A549 (cell line): ENCODE measurements at regions not wholly inside any gene's neighbourhood (a gene's known extent, or its start where the extent isn't known, plus 50 kb on each side); places are given as distances from the start of the nearest gene placed in this dataset.

ENCODE experiments used
- ATAC-seq, 2 experiments: fragments of 200-7000 bp in 1 of 2; fragments of >200 bp in 1 of 2; cut with Nextera tagmentation in 1 of 2; cut with Tn5 transposase in 1 of 2; 3 replicates each; pipeline versions ENCODE4 v1.8.0 to v1.9.1; 2018 to 2020; ENCODE audit warnings: mild to moderate bottlenecking in 1 of 2, moderate library complexity in 1 of 2
- CTCF ChIA-PET: fragments of 300-600 bp; sonication (Branson Sonifier 250); formaldehyde crosslinking; extraction: SDS; loops from one replicate; lab custom pipeline; 2021; ENCODE audit warnings: antibody characterized with exemption, inconsistent platforms; lab: Yijun Ruan, JAX
- POLR2A ChIA-PET: fragments of 350-600 bp; formaldehyde crosslinking; extraction: SDS; loops from one replicate; lab custom pipeline; 2021; ENCODE audit warnings: antibody characterized with exemption, inconsistent platforms; lab: Yijun Ruan, JAX
- DNase-seq, 2 experiments: peaks; one replicate each; pipeline versions ENCODE4 v3.0.0 to v3.0.0-alpha.2; 2011 to 2016; ENCODE audit warnings: low read depth in 1 of 2, low spot score in 1 of 2
- FAIRE-seq: peaks from 2 replicates; lab custom pipeline; 2011; peaks lifted over from hg19 to GRCh38; lab: Jason Lieb, UNC
- H3K27ac ChIP-seq, 2 experiments: fragments of >200 bp; sonication (Bioruptor Twin); formaldehyde crosslinking; 3 replicates each; pipeline ENCODE4 v1.5.1; 2016 to 2017
- H3K4me1 ChIP-seq: fragments of >200 bp; sonication (Bioruptor Twin); formaldehyde crosslinking; 3 replicates; pipeline ENCODE4 v1.6.1; 2016
- H3K4me2 ChIP-seq: fragments of >200 bp; sonication (Bioruptor Twin); formaldehyde crosslinking; 3 replicates; pipeline ENCODE4 v1.6.1; 2016
- H3K4me3 ChIP-seq: fragments of >200 bp; sonication (Bioruptor Twin); formaldehyde crosslinking; 3 replicates; pipeline ENCODE4 v1.5.1; 2016
- H3K9me3 ChIP-seq: fragments of >200 bp; sonication (Bioruptor Twin); formaldehyde crosslinking; 3 replicates; pipeline ENCODE4 v1.6.1; 2016
- BHLHE40 ChIP-seq: IDR thresholded peaks from 2 replicates; pipeline ENCODE4 v1.6.1; 2012; ENCODE audit warnings: low read depth, low read length, inconsistent platforms
- CBX8 ChIP-seq: fragments of 200-600 bp; sonication (generic); IDR thresholded peaks from 2 replicates; pipeline ENCODE4 v1.6.1; 2016
- E2F6 ChIP-seq: IDR thresholded peaks from 2 replicates; pipeline ENCODE4 v1.6.1; 2012; ENCODE audit warnings: low read depth, borderline replicate concordance
- ELK1 ChIP-seq: fragments of 150-350 bp; IDR thresholded peaks from 2 replicates; pipeline ENCODE4 v1.6.1; 2014; ENCODE audit warnings: low read depth, mild to moderate bottlenecking, low read length
- EP300 ChIP-seq, 2 experiments: fragments of >200 bp; sonication (Bioruptor Twin); formaldehyde crosslinking; IDR thresholded peaks; 2 replicates in 1 of 2; 3 replicates in 1 of 2; pipeline ENCODE4 v1.6.1; 2016 to 2017
- ESRRA ChIP-seq: fragments of 150-350 bp; IDR thresholded peaks from 2 replicates; pipeline ENCODE4 v1.6.1; 2014; ENCODE audit warnings: mild to moderate bottlenecking, low read length, borderline replicate concordance
- FOSB ChIP-seq: fragments of 250-450 bp; sonication (Bioruptor Pico); IDR thresholded peaks from 2 replicates; pipeline ENCODE4 v1.5.0; 2020; ENCODE audit warnings: mild to moderate bottlenecking, moderate library complexity
- FOSL2 ChIP-seq, 2 experiments: fragments of 450-650 bp in 1 of 2; fragments of >200 bp in 1 of 2; sonication (Bioruptor Twin) in 1 of 2; formaldehyde crosslinking; IDR thresholded peaks; 2 replicates each; pipeline versions ENCODE4 v1.5.0 to v1.6.1; 2016 to 2020; ENCODE audit warnings: mild to moderate bottlenecking in 1 of 2, moderate library complexity in 1 of 2
- HEYL ChIP-seq: fragments of 250-450 bp; sonication (Bioruptor Pico); IDR thresholded peaks from 2 replicates; pipeline ENCODE4 v1.8.0; 2021; ENCODE audit warnings: mild to moderate bottlenecking, moderate library complexity
- HOXA7 ChIP-seq: fragments of 250-450 bp; sonication (Bioruptor Pico); IDR thresholded peaks from 2 replicates; pipeline ENCODE4 v1.5.0; 2020; ENCODE audit warnings: mild to moderate bottlenecking, moderate library complexity
- HOXB5 ChIP-seq: fragments of 250-450 bp; sonication (Bioruptor Pico); IDR thresholded peaks from 2 replicates; pipeline ENCODE4 v1.5.0; 2020; ENCODE audit warnings: mild to moderate bottlenecking, moderate library complexity
- JUN ChIP-seq, 2 experiments: fragments of >200 bp; sonication (Bioruptor Twin); formaldehyde crosslinking; IDR thresholded peaks; 2 replicates in 1 of 2; 3 replicates in 1 of 2; pipeline ENCODE4 v1.6.1; 2016 to 2017
- KDM1A ChIP-seq: fragments of 200-600 bp; sonication (generic); IDR thresholded peaks from 2 replicates; pipeline ENCODE4 v1.6.1; 2016; ENCODE audit warnings: low read depth, mild to moderate bottlenecking
- KDM5A ChIP-seq: fragments of 200-600 bp; sonication (generic); IDR thresholded peaks from 2 replicates; pipeline ENCODE4 v1.6.1; 2016; ENCODE audit warnings: antibody characterized with exemption, mild to moderate bottlenecking
- MAFK ChIP-seq: fragments of 450-650 bp; IDR thresholded peaks from 2 replicates; pipeline ENCODE4 v1.6.1; 2014; ENCODE audit not compliant: partially characterized antibody
- MAZ ChIP-seq: fragments of 150-350 bp; IDR thresholded peaks from 2 replicates; pipeline ENCODE4 v1.6.1; 2014; ENCODE audit warnings: antibody characterized with exemption, low read depth, low read length, borderline replicate concordance
- NFE2L2 ChIP-seq: fragments of 150-350 bp; conservative IDR thresholded peaks from 2 replicates; pipeline ENCODE4 v1.6.1; 2014; ENCODE audit warnings: low read length
- NR3C1 ChIP-seq: fragments of >200 bp; sonication (Bioruptor Twin); formaldehyde crosslinking; IDR thresholded peaks from 3 replicates; pipeline ENCODE4 v1.6.1; 2017
- PHF8 ChIP-seq: fragments of 200-600 bp; sonication (generic); IDR thresholded peaks from 2 replicates; pipeline ENCODE4 v1.6.1; 2016; ENCODE audit warnings: low read depth, mild to moderate bottlenecking, antibody characterized with exemption, moderate library complexity, borderline replicate concordance
- RNF2 ChIP-seq: fragments of 200-600 bp; sonication (generic); IDR thresholded peaks from 2 replicates; pipeline ENCODE4 v1.6.1; 2016; ENCODE audit warnings: low read depth, mild to moderate bottlenecking, antibody characterized with exemption, moderate library complexity, borderline replicate concordance
- SREBF2 ChIP-seq: fragments of 450-650 bp; IDR thresholded peaks from 2 replicates; pipeline ENCODE4 v1.6.1; 2014; ENCODE audit warnings: mild to moderate bottlenecking, moderate library complexity
- TP53 ChIP-seq: fragments of 250-450 bp; sonication (Bioruptor Pico); IDR thresholded peaks from 2 replicates; pipeline ENCODE4 v1.5.0; 2021; ENCODE audit warnings: mild to moderate bottlenecking, moderate library complexity
- USF2 ChIP-seq: fragments of 450-650 bp; IDR thresholded peaks from 2 replicates; pipeline ENCODE4 v1.6.1; 2014; ENCODE audit warnings: antibody characterized with exemption
- ZC3H11A ChIP-seq: fragments of 450-650 bp; IDR thresholded peaks from 2 replicates; pipeline ENCODE4 v1.6.1; 2014; ENCODE audit warnings: antibody characterized with exemption, mild to moderate bottlenecking
- ZNF302 ChIP-seq: fragments of 250-450 bp; sonication (Bioruptor Pico); IDR thresholded peaks from 2 replicates; pipeline ENCODE4 v1.9.0; 2021; ENCODE audit warnings: inconsistent platforms, mild to moderate bottlenecking, moderate library complexity
- ZSCAN20 ChIP-seq: fragments of 250-450 bp; sonication (Bioruptor Pico); IDR thresholded peaks from 2 replicates; pipeline ENCODE4 v1.8.0; 2022; ENCODE audit warnings: mild to moderate bottlenecking, moderate library complexity
- WGBS: methylation state at CpG from one replicate; pipeline ENCODE4 v1.1.6; 2017; ENCODE audit errors: missing lambda C conversion rate; 5-methylcytosine and 5-hydroxymethylcytosine counted together
- TF ChIP-seq, protein P1 (sequence below): IDR thresholded peaks from 2 replicates; pipeline ENCODE4 v1.6.1; 2012
- TF ChIP-seq, protein P2 (sequence below): fragments of >200 bp; sonication (Bioruptor Twin); formaldehyde crosslinking; IDR thresholded peaks from 2 replicates; pipeline ENCODE4 v1.6.1; 2016
- TF ChIP-seq, protein P3 (sequence below): fragments of >200 bp; sonication (Bioruptor Twin); formaldehyde crosslinking; IDR thresholded peaks from 3 replicates; pipeline ENCODE4 v1.5.1; 2016

DNA sequence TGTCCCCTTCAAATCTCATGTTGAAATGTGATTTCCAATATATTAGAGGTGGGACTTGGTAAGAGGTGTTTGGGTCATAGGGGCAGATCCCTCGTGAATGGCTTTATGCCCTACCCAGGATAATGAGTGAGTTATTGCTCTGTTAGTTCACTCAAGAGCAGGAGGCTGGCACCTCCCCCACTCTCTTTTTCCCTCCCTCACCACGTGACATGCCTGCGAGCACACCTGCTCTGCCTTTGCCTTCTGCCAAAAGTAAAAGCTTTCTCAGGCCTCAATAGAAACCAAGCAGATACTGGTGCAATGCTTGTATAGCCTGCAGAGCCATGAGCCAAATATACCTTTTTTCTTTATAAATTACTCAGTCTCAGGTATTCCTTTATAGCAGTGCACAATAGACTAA lies 286.3 kb upstream of the UGT8 start:
- no peak for FAIRE-seq
- ChIA-PET POLR2A (no interaction called here), CTCF (no interaction called here)
- no peak for DNase-seq
- ATAC-seq = no peak
- no peak overlapping the region for H3K4me3 ChIP-seq
- H3K27ac ChIP-seq = no peak overlapping the region
- no peaks in the 10 kb centered on the region for H3K4me1 ChIP-seq
- whole genome bisulfite sequencing = 65% methylated on average over 3 of the region's 3 CpGs
- TF ChIP-seq BHLHE40 = no peak
- TF ChIP-seq, protein P1, sequence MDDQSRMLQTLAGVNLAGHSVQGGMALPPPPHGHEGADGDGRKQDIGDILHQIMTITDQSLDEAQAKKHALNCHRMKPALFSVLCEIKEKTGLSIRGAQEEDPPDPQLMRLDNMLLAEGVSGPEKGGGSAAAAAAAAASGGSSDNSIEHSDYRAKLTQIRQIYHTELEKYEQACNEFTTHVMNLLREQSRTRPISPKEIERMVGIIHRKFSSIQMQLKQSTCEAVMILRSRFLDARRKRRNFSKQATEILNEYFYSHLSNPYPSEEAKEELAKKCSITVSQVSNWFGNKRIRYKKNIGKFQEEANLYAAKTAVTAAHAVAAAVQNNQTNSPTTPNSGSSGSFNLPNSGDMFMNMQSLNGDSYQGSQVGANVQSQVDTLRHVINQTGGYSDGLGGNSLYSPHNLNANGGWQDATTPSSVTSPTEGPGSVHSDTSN = no peak
- no peak for TF ChIP-seq JUN (IDR thresholded peaks at IDR 0.05)
- no peak for TF ChIP-seq PHF8
- no peak for TF ChIP-seq MAFK
- TF ChIP-seq CBX8 = no peak
- TF ChIP-seq ZC3H11A = no peak
- no peak for TF ChIP-seq HOXA7 (CRISPR knock-in tag)
- TF ChIP-seq MAZ = no peak
- TF ChIP-seq, protein P2, sequence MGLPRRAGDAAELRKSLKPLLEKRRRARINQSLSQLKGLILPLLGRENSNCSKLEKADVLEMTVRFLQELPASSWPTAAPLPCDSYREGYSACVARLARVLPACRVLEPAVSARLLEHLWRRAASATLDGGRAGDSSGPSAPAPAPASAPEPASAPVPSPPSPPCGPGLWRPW = no peak
- no peak for TF ChIP-seq TP53
- TF ChIP-seq RNF2 = no peak
- TF ChIP-seq USF2 = no peak
- TF ChIP-seq NFE2L2 = no peak
- TF ChIP-seq, protein P3, sequence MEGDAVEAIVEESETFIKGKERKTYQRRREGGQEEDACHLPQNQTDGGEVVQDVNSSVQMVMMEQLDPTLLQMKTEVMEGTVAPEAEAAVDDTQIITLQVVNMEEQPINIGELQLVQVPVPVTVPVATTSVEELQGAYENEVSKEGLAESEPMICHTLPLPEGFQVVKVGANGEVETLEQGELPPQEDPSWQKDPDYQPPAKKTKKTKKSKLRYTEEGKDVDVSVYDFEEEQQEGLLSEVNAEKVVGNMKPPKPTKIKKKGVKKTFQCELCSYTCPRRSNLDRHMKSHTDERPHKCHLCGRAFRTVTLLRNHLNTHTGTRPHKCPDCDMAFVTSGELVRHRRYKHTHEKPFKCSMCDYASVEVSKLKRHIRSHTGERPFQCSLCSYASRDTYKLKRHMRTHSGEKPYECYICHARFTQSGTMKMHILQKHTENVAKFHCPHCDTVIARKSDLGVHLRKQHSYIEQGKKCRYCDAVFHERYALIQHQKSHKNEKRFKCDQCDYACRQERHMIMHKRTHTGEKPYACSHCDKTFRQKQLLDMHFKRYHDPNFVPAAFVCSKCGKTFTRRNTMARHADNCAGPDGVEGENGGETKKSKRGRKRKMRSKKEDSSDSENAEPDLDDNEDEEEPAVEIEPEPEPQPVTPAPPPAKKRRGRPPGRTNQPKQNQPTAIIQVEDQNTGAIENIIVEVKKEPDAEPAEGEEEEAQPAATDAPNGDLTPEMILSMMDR = no peak
- no peaks in the 10 kb centered on the region for H3K9me3 ChIP-seq
- no peak overlapping the region for H3K4me2 ChIP-seq

DNA sequence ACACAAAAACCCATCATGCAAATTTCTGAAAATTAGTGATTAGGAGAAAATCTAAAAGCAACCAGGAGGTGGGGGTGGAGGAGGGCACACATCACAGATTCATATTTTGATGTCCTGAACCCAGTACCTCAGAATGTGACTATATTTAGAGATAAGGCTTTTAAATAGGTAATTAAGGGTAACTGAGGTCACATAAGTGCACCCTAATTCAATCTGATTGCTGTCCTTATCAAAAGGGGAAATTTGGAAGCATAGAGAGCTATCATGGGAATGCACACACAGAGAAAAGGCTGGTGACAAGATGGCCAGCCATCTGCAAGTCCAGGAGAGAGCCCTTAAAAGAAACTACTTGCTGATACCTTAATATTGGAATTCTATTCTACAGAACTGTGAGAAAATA lies 281.8 kb upstream of the UGT8 start:
- ChIA-PET CTCF (no interaction called here), POLR2A (no interaction called here)
- Histone ChIP-seq H3K4me3 (no peak overlapping the region), H3K4me1 (no peaks in the 10 kb centered on the region), H3K9me3 (no peaks in the 10 kb centered on the region), H3K27ac (no peak overlapping the region), H3K4me2 (no peak overlapping the region)
- ATAC-seq = no peak
- DNase-seq = no peak
- FAIRE-seq = no peak
- TF ChIP-seq KDM1A = no peak
- no peak for TF ChIP-seq ZNF302 (CRISPR knock-in tag)
- TF ChIP-seq SREBF2 = no peak
- no peak for TF ChIP-seq FOSB (CRISPR knock-in tag)
- TF ChIP-seq CBX8 = no peak
- TF ChIP-seq JUN (IDR thresholded peaks at IDR 0.05) = no peak
- TF ChIP-seq, all 56 proteins: peak for 0

DNA sequence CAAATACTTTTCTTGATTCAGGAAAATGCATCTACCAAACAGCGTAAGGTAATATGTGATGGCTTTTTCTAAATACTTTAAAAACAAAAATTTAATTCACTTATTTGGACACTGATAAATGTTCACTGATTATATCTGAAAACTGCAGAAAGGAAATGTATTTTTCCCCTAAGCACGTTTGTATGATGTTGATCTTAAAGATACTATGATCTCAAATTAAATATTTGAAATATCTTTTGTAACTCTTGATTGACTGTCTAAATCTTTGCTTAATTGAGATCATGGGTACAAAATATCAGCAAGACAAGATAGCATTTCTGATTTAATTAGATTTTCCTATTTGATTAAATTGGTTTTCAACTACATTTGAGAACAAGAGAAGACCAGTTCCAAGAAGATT lies 281.0 kb upstream of the UGT8 start:
- CTCF ChIA-PET = no interaction called here

More for the DNA sequence above, 281.0 kb upstream of the UGT8 start:
- no peak for DNase-seq
- Histone ChIP-seq H3K9me3 (no peaks in the 10 kb centered on the region), H3K4me1 (no peaks in the 10 kb centered on the region)
- POLR2A ChIA-PET = no interaction called here
- FAIRE-seq = no peak
- 71% methylated on average over 2 of the region's 2 CpGs for WGBS
- ATAC-seq = no peak
- TF ChIP-seq ZSCAN20 (CRISPR knock-in tag) (no peak), HEYL (CRISPR knock-in tag) (no peak), FOSL2 (IDR thresholded peaks at IDR 0.05) (no peak), FOSL2 (CRISPR knock-in tag; IDR thresholded peaks at IDR 0.05) (no peak), KDM5A (no peak), ZNF302 (CRISPR knock-in tag) (no peak), ESRRA (no peak), E2F6 (no peak), NR3C1 (no peak), ELK1 (no peak), FOSB (CRISPR knock-in tag) (no peak), SREBF2 (no peak), HOXB5 (CRISPR knock-in tag) (no peak), EP300 (IDR thresholded peaks at IDR 0.05) (no peak)
- TF ChIP-seq, all 56 proteins: peak for 0
- no peak overlapping the region for H3K4me2 ChIP-seq
- no peak overlapping the region for H3K27ac ChIP-seq
- H3K4me3 ChIP-seq = no peak overlapping the region
